Heart right ventricle (tissue), 16 donors: ENCODE measurements at regions not wholly inside any gene's neighbourhood (a gene's known extent, or its start where the extent isn't known, plus 50 kb on each side); places are given as distances from the start of the nearest gene placed in this dataset.
"Not testable (repeated sequence)": the region's sequence is repeated elsewhere in the genome, so short reads cannot be mapped to it uniquely, and the experiment has no call there.

Source experiments
- ATAC-seq, 8 donors: fragments of 200-7000 bp; cut with Tn5 transposase; one replicate each; pipeline ENCODE4 v1.9.1; 2020; ENCODE audit warnings: mild to moderate bottlenecking in 8 of 8, moderate library complexity in 8 of 8, moderate number of reproducible peaks in 1 of 8
- DNase-seq, 2 donors: peaks; one replicate each; pipeline ENCODE4 v3.0.0-alpha.2; 2020
- H3K27ac ChIP-seq, 10 donors: fragments of 200-600 bp; sonication (generic) in 2 of 10; one replicate each; pipeline versions ENCODE4 v1.5.0 to v1.8.0; 2020 to 2022; ENCODE audit warnings: mild to moderate bottlenecking in 3 of 10
- H3K27me3 ChIP-seq, 7 donors: fragments of 200-600 bp; one replicate each; pipeline ENCODE4 v1.8.0; 2021 to 2022; ENCODE audit warnings: mild to moderate bottlenecking in 2 of 7
- H3K36me3 ChIP-seq, 9 donors: fragments of 200-600 bp; sonication (generic) in 1 of 9; one replicate each; pipeline versions ENCODE4 v1.5.0 to v1.8.0; 2020 to 2022; ENCODE audit warnings: mild to moderate bottlenecking in 2 of 9
- H3K4me1 ChIP-seq, 9 donors: fragments of 200-600 bp; sonication (generic) in 1 of 9; one replicate each; pipeline versions ENCODE4 v1.5.0 to v1.8.0; 2020 to 2022; ENCODE audit warnings: mild to moderate bottlenecking in 4 of 9
- H3K4me3 ChIP-seq, 10 donors: fragments of 200-600 bp; sonication (generic) in 2 of 10; one replicate each; pipeline versions ENCODE4 v1.5.0 to v1.8.0; 2020 to 2022; ENCODE audit warnings: mild to moderate bottlenecking in 7 of 10, moderate library complexity in 2 of 10
- H3K9me3 ChIP-seq, 11 donors: fragments of 200-600 bp in 10 of 11; sonication (generic) in 2 of 11; one replicate each; pipeline versions ENCODE4 v1.5.0 to v1.8.0; 2013 to 2022; ENCODE audit warnings: mild to moderate bottlenecking in 2 of 11, control low read depth in 1 of 11, moderate library complexity in 1 of 11
- WGBS, 2 donors: extraction: QIAGEN DNeasy Blood & Tissue Kit; methylation state at CpG; one replicate each; pipeline ENCODE4 v1.1.7; 2013; ENCODE audit warnings: inconsistent platforms in 1 of 2; 5-methylcytosine and 5-hydroxymethylcytosine counted together
- intact Hi-C, 10 donors: fragments of 100-400 bp; cut with DNase I; formaldehyde crosslinking; loops; one replicate each; pipeline versions ENCODE4 v1.11.1 to v1.14.2; 2022
- TF ChIP-seq, protein P1 (sequence below), 9 donors: fragments of 200-600 bp; sonication (generic) in 2 of 9; IDR thresholded peaks; one replicate each; pipeline versions ENCODE4 v1.5.0 to v1.8.0; 2021 to 2022; ENCODE audit warnings: antibody characterized with exemption in 9 of 9, mild to moderate bottlenecking in 5 of 9, moderate library complexity in 1 of 9
- donor health status: Arrhythmogenic right ventricular cardiomyopathy.
- donor health status: ischemic (EF 13 %, LVEDD 7.1; RV severe dilation, severe dysfunction).
- donor health status: healthy with polysubstance abuse.
- donor health status: DM: no; HTN: yes; CAD: no.
- donor health status: DM: no; HTN: no; CAD: no.
- donor health status: ischemic (EF 25% LVEDD 6.9; RV normal size, moderate dysfunction).
- donor health status: ischemic (EF 25% LVEDD 5.7; RV mildly dilated, moderate dysfunction).
- donor health status: healthy.
- donor health status: DM: yes; HTN: yes; CAD: no.
- donor health status: Ischemic cardiomyopathy.
- donor health status: ischemic (EF 35%, LVEDD 5.7; RV mildly dilated, moderate dysfunction).
- donor health status: nonischemic (EF 11% LVEDD 7.7; RV severe dilation, severe dysfunction).
- donor health status: DM: yes; HTN: yes; CAD: no.
- donor health status: PGD.
- donor health status: ischemic (EF 29% LVEDD 5.4; RV normal size, mild dysfunction).
- donor health status: nonischemic (EF 23%, LVEDD 6.1; RV moderate dilation, normal function).

DNA sequence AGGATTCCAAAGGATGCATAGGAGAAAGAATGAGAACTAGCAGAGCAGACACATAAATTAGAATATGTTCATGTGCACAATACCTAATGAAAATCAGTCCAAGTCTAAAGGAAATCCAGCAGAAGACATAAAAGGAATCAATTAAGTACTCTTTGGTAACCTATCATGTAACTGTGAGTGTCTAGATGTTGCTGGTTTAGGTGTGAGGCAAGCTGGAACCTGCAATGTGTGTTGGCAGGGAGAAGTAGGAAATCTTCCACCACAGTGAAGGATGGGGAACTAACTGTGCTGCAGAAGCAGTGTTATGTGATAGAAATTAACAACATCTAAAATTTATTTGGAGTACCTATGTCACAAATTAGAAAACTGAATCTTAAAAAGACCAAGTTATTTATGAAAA, 330.8 kb upstream of the DKK2 start:
- ATAC-seq (no peak), DNase-seq (no peak)
- TF ChIP-seq, protein P1, sequence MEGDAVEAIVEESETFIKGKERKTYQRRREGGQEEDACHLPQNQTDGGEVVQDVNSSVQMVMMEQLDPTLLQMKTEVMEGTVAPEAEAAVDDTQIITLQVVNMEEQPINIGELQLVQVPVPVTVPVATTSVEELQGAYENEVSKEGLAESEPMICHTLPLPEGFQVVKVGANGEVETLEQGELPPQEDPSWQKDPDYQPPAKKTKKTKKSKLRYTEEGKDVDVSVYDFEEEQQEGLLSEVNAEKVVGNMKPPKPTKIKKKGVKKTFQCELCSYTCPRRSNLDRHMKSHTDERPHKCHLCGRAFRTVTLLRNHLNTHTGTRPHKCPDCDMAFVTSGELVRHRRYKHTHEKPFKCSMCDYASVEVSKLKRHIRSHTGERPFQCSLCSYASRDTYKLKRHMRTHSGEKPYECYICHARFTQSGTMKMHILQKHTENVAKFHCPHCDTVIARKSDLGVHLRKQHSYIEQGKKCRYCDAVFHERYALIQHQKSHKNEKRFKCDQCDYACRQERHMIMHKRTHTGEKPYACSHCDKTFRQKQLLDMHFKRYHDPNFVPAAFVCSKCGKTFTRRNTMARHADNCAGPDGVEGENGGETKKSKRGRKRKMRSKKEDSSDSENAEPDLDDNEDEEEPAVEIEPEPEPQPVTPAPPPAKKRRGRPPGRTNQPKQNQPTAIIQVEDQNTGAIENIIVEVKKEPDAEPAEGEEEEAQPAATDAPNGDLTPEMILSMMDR (IDR thresholded peaks at IDR 0.05) = no peak
- intact Hi-C loops = no loop called here
- H3K4me1 ChIP-seq = no peaks in the 10 kb centered on the region
- no peaks in the 10 kb centered on the region for H3K36me3 ChIP-seq
- no peaks in the 10 kb centered on the region for H3K9me3 ChIP-seq
- H3K4me3 ChIP-seq = no peak overlapping the region
- peaks cover 0 to 5% (median 0%) of the 10 kb centered on the region in 7 donors for H3K27me3 ChIP-seq
- no peak overlapping the region for H3K27ac ChIP-seq

DNA sequence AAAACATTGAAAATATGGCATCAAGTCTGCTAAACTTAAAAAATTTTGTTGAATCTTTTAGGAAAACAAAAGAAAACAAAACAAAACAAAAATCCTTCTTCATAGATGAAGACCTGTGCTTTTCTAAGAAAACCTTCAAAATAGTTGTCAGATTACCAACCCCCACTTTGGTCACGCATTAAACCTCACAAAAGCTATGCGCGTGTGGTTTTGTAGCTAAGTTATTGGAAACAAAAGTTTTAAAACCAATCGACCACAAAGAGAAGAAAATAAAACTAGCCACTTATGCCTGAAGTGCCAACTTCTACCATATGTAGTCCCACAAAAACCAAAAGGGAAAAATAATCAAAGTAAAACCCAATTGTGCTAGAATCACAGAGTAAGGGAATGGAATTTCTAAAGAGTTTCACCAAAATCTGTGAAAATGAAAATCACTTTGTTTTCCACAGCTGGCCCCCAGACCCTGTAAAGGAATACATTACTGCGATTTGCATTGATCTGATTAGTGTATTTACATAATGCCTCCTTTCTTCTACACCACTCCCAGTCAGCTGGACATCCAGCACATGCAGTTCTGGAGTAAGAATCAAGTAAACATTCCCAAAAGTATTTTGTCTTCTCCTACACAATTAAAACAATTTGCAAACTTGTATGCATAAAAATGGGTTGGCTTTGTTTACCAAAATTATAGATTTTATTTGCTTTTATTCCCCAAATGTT, 330.1 kb upstream of the DKK2 start:
- Histone ChIP-seq H3K27me3 (peaks cover 0 to 5% (median 0%) of the 10 kb centered on the region in 7 donors), H3K9me3 (no peaks in the 10 kb centered on the region), H3K4me1 (no peaks in the 10 kb centered on the region), H3K4me3 (no peak overlapping the region), H3K27ac (no peak overlapping the region), H3K36me3 (no peaks in the 10 kb centered on the region)
- intact Hi-C loops = no loop called here
- TF ChIP-seq, protein P1 (IDR thresholded peaks at IDR 0.05) = no peak
- DNase-seq = no peak
- ATAC-seq = no peak
- 66 to 68% methylated on average over 5 of the region's 5 CpGs for WGBS, 2 donors

DNA sequence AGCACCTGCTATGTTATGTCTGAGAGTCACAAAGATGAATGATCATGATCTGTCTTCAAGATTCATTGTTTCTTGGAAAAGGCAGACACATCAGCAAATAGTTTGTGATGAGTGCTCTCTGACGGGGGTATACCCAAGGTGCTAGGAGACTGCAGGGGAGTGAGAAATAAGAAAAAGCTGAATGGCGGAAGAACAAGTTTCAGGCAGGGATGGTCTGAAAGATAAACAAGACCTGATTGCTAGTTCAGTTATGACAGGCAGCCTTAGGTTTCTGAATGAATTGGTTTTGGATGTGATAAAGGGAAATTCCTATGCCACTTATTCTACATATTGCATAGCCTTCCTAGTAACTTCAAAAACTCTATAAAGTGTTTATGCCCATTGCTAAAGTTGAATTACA, 327.0 kb upstream of the DKK2 start:
- ATAC-seq (no peak), DNase-seq (no peak)
- TF ChIP-seq, protein P1 (IDR thresholded peaks at IDR 0.05) = no peak
- Histone ChIP-seq H3K27me3 (peaks cover 0 to 5% (median 0%) of the 10 kb centered on the region in 7 donors), H3K36me3 (no peaks in the 10 kb centered on the region), H3K4me3 (no peak overlapping the region), H3K9me3 (no peaks in the 10 kb centered on the region), H3K4me1 (no peaks in the 10 kb centered on the region), H3K27ac (no peak overlapping the region)
- intact Hi-C loops = no loop called here
- WGBS, 2 donors = 22 to 73% methylated on average over 2 of the region's 2 CpGs

DNA sequence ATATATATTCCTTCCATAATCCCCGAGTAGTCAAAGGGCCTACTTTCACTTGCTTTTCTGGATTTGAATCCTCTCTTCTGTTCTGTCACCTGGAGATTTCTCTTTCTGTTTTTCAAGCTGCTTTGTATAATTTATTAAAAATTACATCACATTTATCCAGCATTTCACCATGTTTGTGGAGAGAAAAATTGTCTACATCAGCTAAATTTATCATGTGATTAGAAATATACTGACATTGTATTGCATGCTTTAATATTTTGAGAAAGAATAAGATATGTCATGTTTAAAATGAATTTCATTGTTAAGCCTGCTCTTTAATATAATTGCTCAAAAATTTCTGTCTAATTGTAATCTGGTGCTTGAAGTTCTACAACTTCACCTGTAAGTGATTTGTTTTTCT, 323.1 kb upstream of the DKK2 start:
- Histone ChIP-seq H3K27ac (no peak overlapping the region), H3K4me1 (no peaks in the 10 kb centered on the region), H3K36me3 (no peaks in the 10 kb centered on the region), H3K4me3 (no peak overlapping the region), H3K27me3 (peaks cover 0 to 5% (median 0%) of the 10 kb centered on the region in 7 donors), H3K9me3 (peaks cover 0 to 5% (median 0%) of the 10 kb centered on the region in 11 donors)
- 81 to 94% methylated on average over 1 of the region's 1 CpG for WGBS, 2 donors
- intact Hi-C loops = no loop called here
- ATAC-seq (no peak), DNase-seq (no peak)
- TF ChIP-seq, protein P1 (IDR thresholded peaks at IDR 0.05) = no peak

DNA sequence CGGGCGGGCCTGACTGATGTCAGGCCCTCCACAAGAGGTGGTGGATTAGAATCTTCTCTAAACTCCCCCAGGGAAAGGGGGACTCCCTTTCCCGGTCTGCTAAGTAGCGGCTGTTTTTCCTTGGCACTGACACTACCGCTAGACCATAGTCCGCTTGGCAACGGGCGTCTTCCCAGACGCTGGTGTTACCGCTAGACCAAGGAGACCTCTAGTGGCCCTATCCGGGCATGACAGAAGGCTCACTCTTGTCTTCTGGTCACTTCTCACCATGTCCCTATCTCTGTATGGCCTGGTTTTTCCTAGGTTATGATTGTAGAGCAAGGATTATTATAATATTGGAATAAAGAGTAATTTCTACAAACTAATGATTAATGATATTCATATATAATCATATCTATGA, 318.2 kb upstream of the DKK2 start:
- H3K9me3 ChIP-seq, H3K27me3 ChIP-seq, H3K27ac ChIP-seq, H3K4me1 ChIP-seq, H3K4me3 ChIP-seq, DNase-seq, ATAC-seq, H3K36me3 ChIP-seq, intact Hi-C loops: not testable (repeated sequence)
- 49 to 71% methylated on average over 11 of the region's 11 CpGs for WGBS, 2 donors
